AG09309 (cell line): ENCODE measurements at regions not wholly inside any gene's neighbourhood (a gene's known extent, or its start where the extent isn't known, plus 50 kb on each side); places are given as distances from the start of the nearest gene placed in this dataset.
A peak's percentile ranks its signal among the peaks of the same experiment; 100 is the strongest.

ENCODE experiments used
- DNase-seq: peaks from one replicate; pipeline ENCODE4 v3.0.0-alpha.2; 2010; ENCODE audit warnings: low read depth
- H3K4me3 ChIP-seq: 2 replicates; pipeline ENCODE4 v1.5.1; 2011; ENCODE audit warnings: mild to moderate bottlenecking, low read depth, low read length, moderate library complexity; ENCODE audit not compliant: control insufficient read depth
- CTCF ChIP-seq: IDR thresholded peaks from 2 replicates; pipeline ENCODE4 v1.5.1; 2011; ENCODE audit warnings: mild to moderate bottlenecking, low read depth, low read length, inconsistent platforms; ENCODE audit not compliant: insufficient read depth, control insufficient read depth; ENCODE audit errors: missing control alignments

GRCh38 chr9:80177949-80178480 lies 606.2 kb downstream of the TLE4 start:
- no peak for TF ChIP-seq CTCF
- no peak for DNase-seq
- H3K4me3 ChIP-seq = no peak overlapping the region

- no peak overlapping the region for H3K4me3 ChIP-seq
- peak; percentile 65 for TF ChIP-seq CTCF
- peak; percentile 21 for DNase-seq
Measured at GRCh38 chr9:80175286-80176150, 603.8 kb downstream of the TLE4 start.

GRCh38 chr9:80163889-80164288 lies 592.1 kb downstream of the TLE4 start:
- H3K4me3 ChIP-seq = no peak overlapping the region
- DNase-seq = no peak
- TF ChIP-seq CTCF = no peak

- DNase-seq = no peak
- TF ChIP-seq CTCF = no peak
- no peak overlapping the region for H3K4me3 ChIP-seq
Measured at GRCh38 chr9:80158554-80159170, 586.9 kb downstream of the TLE4 start.

- no peak for TF ChIP-seq CTCF
- H3K4me3 ChIP-seq = no peak overlapping the region
- DNase-seq = no peak
Measured at GRCh38 chr9:80158131-80158530, 586.4 kb downstream of the TLE4 start.

- DNase-seq = peak; percentile 77
- H3K4me3 ChIP-seq = no peak overlapping the region
- TF ChIP-seq CTCF = no peak
Measured at GRCh38 chr9:80157561-80157983, 585.8 kb downstream of the TLE4 start.
